NB4 (cell line): ENCODE measurements at regions not wholly inside any gene's neighbourhood (a gene's known extent, or its start where the extent isn't known, plus 50 kb on each side); places are given as distances from the start of the nearest gene placed in this dataset.

Experiments used
- DNase-seq: peaks from one replicate; pipeline ENCODE4 v3.0.0; 2010; ENCODE audit warnings: low read depth
- H3K4me3 ChIP-seq: one replicate; pipeline ENCODE4 v1.5.1; 2011; ENCODE audit warnings: mild to moderate bottlenecking, low read depth, low read length, moderate library complexity
- CTCF ChIP-seq: IDR thresholded peaks from one replicate; pipeline ENCODE4 v1.5.1; 2012; ENCODE audit warnings: low read depth, low read length
- MAX ChIP-seq: IDR thresholded peaks from 2 replicates; pipeline ENCODE4 v1.6.1; 2011; ENCODE audit warnings: low read depth, low read length
- MYC ChIP-seq: IDR thresholded peaks from 2 replicates; pipeline ENCODE4 v1.6.1; 2011; ENCODE audit warnings: low read depth, low read length
- POLR2A ChIP-seq: IDR thresholded peaks from 2 replicates; pipeline ENCODE4 v1.6.1; 2011; ENCODE audit warnings: mild to moderate bottlenecking; ENCODE audit not compliant: insufficient read length; ENCODE audit errors: extremely low read depth

DNA sequence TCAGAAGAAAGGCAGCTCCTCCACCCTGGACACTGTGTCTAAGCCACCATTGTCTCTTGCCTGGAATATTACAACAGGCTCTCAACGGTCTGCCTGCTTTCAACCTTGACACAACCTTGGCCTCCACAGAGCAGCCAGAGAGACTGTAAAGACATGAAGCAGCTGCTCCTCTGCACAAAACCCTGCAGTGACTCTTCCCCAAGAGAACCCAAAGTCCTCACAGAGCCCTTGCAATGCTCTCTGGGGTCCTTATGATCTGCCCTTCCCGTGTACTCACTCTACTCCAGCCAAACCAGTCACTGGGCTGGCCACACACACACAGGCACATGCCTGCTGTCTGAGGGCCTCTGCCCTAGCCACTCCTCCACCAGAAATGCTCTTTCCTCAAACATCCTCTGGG is 75.9 kb upstream of the CPEB2 start:
- no peak for DNase-seq
- TF ChIP-seq MAX (no peak), MYC (no peak), POLR2A (no peak), CTCF (no peak)
- no peak overlapping the region for H3K4me3 ChIP-seq

DNA sequence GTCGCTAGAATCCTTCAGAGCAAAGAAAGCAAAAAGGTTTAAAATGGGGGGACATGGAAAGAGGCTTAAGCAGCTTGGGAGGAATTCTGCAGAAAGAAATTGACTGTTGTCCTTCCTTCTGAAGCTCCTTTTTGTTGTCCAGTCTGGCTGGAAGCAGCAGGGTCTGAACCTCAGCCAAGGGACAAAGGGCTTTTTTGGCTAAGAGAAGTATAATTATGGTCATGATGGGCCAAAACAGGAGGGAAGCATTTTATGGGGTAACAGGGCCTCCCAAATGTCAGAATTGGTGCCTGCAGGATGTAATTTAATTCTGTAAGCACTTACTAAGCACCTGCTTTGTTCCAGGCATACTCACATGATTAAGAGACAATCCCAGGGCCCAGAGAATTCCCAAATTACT is 74.2 kb upstream of the CPEB2 start:
- DNase-seq = no peak
- TF ChIP-seq MYC (no peak), CTCF (no peak), MAX (no peak), POLR2A (no peak)
- no peak overlapping the region for H3K4me3 ChIP-seq

DNA sequence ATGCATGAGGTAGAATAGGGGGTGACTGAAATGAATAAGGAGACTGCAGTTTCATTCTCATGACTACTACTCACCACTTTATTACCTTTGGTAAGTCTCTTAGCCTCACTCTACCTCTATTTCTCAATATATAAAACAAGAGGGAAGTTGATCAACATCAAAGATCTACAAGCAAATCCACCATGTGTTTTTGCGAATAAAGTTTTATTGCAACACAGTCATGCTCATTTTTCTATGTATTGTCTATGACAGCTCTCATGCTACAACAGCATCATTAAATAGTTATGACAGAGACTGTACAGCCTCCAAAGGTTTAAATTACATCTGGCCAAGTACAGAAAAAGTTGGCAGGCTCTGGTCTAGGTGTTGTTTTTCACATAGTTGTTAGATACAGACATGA is 72.6 kb upstream of the CPEB2 start:
- no peak overlapping the region for H3K4me3 ChIP-seq
- TF ChIP-seq MAX (no peak), MYC (no peak), POLR2A (no peak), CTCF (no peak)
- no peak for DNase-seq

DNA sequence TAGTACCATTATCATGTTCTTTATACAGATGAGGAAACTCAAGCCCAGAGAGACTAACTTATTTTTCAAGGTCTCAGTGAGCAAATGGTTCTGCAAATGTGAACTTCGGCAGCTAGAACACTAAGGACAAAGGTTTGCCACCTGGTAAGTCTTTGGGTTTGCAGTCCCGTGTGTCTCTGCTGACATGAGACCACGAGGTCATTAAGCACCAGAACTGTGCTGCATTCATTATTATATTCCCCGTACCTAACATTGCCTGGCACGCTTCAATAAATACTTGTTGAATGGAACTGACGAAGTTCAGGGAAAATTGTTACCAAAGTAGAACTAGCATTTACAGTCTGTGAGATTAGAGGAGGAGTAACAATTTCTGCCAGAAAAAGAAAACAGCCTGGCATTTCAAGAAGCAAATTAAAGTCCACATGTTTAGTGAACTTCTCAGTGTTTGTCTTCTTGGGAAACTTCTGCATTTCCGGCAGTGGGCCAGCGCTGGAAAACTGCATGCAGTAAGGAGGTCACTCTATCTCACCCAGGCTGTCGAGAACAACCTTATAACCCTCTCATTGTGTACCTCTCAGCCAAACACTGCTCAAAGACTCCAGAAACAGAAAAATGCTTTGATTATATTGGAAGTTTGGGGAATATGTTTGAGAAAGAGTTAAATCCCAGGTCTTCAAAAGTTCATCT is 67.4 kb upstream of the CPEB2 start:
- TF ChIP-seq MYC = no peak
- TF ChIP-seq CTCF = no peak
- TF ChIP-seq MAX = no peak
- no peak for TF ChIP-seq POLR2A
- no peak overlapping the region for H3K4me3 ChIP-seq
- DNase-seq = no peak

GRCh38 chr4:14943749-14944148 is 58.5 kb upstream of the CPEB2 start:
- DNase-seq = no peak
- TF ChIP-seq CTCF (no peak), MYC (no peak), POLR2A (no peak), MAX (no peak)
- H3K4me3 ChIP-seq = no peak overlapping the region

- DNase-seq = no peak
- TF ChIP-seq MYC = no peak
- TF ChIP-seq MAX = no peak
- no peak for TF ChIP-seq POLR2A
- TF ChIP-seq CTCF = no peak
- no peak overlapping the region for H3K4me3 ChIP-seq
Observed at GRCh38 chr4:14952352-14952751, 49.9 kb upstream of the CPEB2 start.
